H1 (cell line): ENCODE measurements at regions not wholly inside any gene's neighbourhood (a gene's known extent, or its start where the extent isn't known, plus 50 kb on each side); places are given as distances from the start of the nearest gene placed in this dataset.

Source experiments
- CBX5 ChIP-seq: fragments of 300-800, 300-1000 bp; sonication (generic); IDR thresholded peaks from 2 replicates; pipeline ENCODE4 v1.7.1; 2016; ENCODE audit warnings: antibody characterized with exemption, low read length, low read depth
- EZH2 ChIP-seq: fragments of 200-600 bp; sonication (generic); IDR thresholded peaks from 2 replicates; pipeline ENCODE4 v1.7.1; 2012; ENCODE audit warnings: low read depth, mild to moderate bottlenecking, moderate library complexity, low read length, inconsistent platforms; ENCODE audit not compliant: severe bottlenecking
- JUN ChIP-seq: IDR thresholded peaks from 2 replicates; pipeline ENCODE4 v1.6.1; 2011; ENCODE audit warnings: low read depth, mild to moderate bottlenecking, improper control_type of control experiment, low read length
- POLR2A ChIP-seq, 2 experiments: IDR thresholded peaks; 1 replicate in 1 of 2; 2 replicates in 1 of 2; pipeline ENCODE4 v1.6.1; 2011; ENCODE audit warnings: low read depth in 2 of 2, low read length in 2 of 2, mild to moderate bottlenecking in 2 of 2; ENCODE audit errors: control extremely low read depth in 1 of 2
- RFX5 ChIP-seq: IDR thresholded peaks from 2 replicates; pipeline ENCODE4 v1.6.1; 2011; ENCODE audit warnings: low read depth, low read length, improper control_type of control experiment, borderline replicate concordance
- SP4 ChIP-seq: IDR thresholded peaks from 2 replicates; pipeline ENCODE4 v1.6.1; 2012; ENCODE audit warnings: low read length, inconsistent platforms
- TCF12 ChIP-seq: IDR thresholded peaks from 2 replicates; pipeline ENCODE4 v1.6.1; 2011; ENCODE audit warnings: low read depth, mild to moderate bottlenecking, low read length
- ZNF274 ChIP-seq: IDR thresholded peaks from 2 replicates; pipeline ENCODE4 v1.7.0; 2012; ENCODE audit warnings: low read length, borderline replicate concordance; ENCODE audit errors: extremely low read depth
- TF ChIP-seq, protein P1 (sequence below), 3 experiments: IDR thresholded peaks; 1 replicate in 2 of 3; 2 replicates in 1 of 3; pipeline versions ENCODE4 v1.5.1 to v1.6.1; 2011; ENCODE audit warnings: low read length in 3 of 3, mild to moderate bottlenecking in 3 of 3, inconsistent platforms in 2 of 3, low read depth in 1 of 3, moderate library complexity in 1 of 3; ENCODE audit not compliant: insufficient read depth in 1 of 3; ENCODE audit errors: control extremely low read depth in 1 of 3
- TF ChIP-seq, protein P2 (sequence below): IDR thresholded peaks from 2 replicates; pipeline ENCODE4 v1.6.1; 2012; ENCODE audit warnings: low read length, inconsistent platforms
- TF ChIP-seq, protein P3 (sequence below): IDR thresholded peaks from 2 replicates; pipeline ENCODE4 v1.6.1; 2012; ENCODE audit warnings: inconsistent platforms

DNA sequence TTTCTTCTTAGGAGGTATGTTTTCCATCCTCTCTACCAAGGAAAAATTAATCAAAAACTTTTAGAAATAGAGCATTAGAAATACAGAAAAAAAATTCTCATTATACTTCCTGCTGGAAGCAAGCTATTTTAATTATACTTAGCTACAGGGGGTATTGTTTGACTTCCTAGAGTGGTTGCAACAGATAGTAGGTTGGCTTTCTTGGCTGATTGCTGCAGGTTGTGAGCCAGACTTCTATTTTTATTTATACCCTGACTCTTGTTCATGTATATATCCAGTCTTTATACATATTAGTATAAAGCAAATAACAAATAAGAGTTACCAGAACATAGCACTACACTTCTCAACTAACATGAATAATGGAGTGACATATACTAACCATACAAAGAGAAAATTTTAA, 460.8 kb upstream of the REG3G start:
- TF ChIP-seq EZH2 (no peak), TCF12 (no peak), SP4 (no peak), JUN (no peak), ZNF274 (no peak), CBX5 (no peak), RFX5 (no peak), POLR2A (IDR thresholded peaks at IDR 0.05; ENCODE audit: control extremely low read depth in 1 of 2, low read depth in 2 of 2, low read length in 2 of 2) (no peak)
- TF ChIP-seq, protein P1, sequence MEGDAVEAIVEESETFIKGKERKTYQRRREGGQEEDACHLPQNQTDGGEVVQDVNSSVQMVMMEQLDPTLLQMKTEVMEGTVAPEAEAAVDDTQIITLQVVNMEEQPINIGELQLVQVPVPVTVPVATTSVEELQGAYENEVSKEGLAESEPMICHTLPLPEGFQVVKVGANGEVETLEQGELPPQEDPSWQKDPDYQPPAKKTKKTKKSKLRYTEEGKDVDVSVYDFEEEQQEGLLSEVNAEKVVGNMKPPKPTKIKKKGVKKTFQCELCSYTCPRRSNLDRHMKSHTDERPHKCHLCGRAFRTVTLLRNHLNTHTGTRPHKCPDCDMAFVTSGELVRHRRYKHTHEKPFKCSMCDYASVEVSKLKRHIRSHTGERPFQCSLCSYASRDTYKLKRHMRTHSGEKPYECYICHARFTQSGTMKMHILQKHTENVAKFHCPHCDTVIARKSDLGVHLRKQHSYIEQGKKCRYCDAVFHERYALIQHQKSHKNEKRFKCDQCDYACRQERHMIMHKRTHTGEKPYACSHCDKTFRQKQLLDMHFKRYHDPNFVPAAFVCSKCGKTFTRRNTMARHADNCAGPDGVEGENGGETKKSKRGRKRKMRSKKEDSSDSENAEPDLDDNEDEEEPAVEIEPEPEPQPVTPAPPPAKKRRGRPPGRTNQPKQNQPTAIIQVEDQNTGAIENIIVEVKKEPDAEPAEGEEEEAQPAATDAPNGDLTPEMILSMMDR (IDR thresholded peaks at IDR 0.05; ENCODE audit: control extremely low read depth in 1 of 3, insufficient read depth in 1 of 3, low read depth in 1 of 3, low read length in 3 of 3): no peak
- TF ChIP-seq, protein P2, sequence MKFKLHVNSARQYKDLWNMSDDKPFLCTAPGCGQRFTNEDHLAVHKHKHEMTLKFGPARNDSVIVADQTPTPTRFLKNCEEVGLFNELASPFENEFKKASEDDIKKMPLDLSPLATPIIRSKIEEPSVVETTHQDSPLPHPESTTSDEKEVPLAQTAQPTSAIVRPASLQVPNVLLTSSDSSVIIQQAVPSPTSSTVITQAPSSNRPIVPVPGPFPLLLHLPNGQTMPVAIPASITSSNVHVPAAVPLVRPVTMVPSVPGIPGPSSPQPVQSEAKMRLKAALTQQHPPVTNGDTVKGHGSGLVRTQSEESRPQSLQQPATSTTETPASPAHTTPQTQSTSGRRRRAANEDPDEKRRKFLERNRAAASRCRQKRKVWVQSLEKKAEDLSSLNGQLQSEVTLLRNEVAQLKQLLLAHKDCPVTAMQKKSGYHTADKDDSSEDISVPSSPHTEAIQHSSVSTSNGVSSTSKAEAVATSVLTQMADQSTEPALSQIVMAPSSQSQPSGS: no peak
- TF ChIP-seq, protein P3, sequence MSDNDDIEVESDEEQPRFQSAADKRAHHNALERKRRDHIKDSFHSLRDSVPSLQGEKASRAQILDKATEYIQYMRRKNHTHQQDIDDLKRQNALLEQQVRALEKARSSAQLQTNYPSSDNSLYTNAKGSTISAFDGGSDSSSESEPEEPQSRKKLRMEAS: no peak
